GM19035 (cell line): ENCODE measurements at regions not wholly inside any gene's neighbourhood (a gene's known extent, or its start where the extent isn't known, plus 50 kb on each side); places are given as distances from the start of the nearest gene placed in this dataset.
"Not testable (repeated sequence)": the region's sequence is repeated elsewhere in the genome, so short reads cannot be mapped to it uniquely, and the experiment has no call there.

Source experiments
- ATAC-seq: cut with Tn5 transposase; IDR thresholded peaks from one replicate; pipeline ENCODE4 v1.9.1; 2021; ENCODE audit not compliant: unreplicated experiment

DNA sequence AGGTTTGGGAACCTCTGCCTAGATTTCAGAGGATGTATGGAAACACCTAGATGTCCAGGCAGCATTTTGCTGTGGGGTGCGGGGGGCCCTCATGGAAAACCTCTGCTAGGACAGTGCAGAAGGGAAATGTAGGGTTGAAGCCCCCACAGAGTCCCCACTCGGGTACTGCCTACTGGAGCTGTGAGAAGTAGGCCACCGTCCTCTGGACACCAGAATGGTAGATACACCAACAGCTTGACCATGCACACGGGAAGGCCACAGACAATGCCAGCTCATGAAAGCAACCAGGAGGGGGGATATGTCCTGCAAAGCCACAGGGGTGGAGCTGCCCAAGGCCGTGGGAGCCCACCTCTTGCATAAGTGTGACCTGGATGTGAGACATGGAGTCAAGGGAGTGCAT is 1336.5 kb downstream of the SPATA31A7 start:
- not testable (repeated sequence) for ATAC-seq

DNA sequence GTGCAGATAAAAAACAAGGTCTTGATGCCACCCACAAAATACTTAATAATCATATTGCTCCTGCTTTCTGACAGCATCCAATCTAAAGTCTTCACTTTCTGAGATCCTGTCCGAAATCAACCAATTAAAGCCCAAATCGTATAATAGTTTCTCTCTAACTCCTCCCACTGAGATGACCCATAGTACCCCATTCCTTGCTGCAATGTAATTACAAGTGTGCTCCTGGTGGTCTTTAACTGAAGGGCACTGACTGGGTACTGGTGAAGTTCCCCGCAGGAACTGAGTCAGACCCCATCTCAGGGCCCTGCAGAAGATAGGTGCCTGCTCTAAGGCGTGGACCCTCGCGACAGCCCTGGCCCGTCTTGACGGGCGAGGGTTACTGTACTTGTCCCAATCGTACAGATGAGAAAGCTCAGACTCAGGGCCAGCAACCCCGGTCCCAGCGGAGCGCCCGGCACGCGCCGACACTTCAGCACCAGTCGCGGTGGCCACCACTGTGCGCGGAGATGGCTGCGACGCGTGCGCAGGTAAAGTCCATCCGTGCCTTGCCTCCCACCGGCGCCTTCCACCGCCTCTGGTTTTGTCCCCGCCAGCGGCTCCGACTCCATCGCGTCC is 1342.4 kb downstream of the SPATA31A7 start:
- ATAC-seq: not testable (repeated sequence)

DNA sequence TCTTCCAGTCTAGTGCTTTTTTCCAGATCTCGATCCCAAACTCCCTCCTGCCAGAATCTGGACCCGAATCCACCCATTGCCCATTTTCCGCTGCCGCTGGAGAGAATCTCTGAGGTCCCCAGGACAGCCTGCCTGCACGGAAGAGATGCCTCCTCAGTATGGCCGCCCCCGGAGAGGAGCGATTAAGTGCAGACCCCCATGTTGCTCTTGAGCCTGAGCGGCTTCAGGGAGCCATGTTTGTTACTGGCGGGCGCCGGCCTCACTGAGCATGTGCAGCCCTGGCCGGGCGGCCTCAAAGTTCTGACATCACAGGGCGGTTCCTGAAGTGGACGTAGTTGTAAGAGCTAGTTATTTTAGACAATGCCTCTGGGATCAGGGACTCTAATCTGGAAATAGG is 1342.9 kb downstream of the SPATA31A7 start:
- ATAC-seq: not testable (repeated sequence)

GRCh38 chr9:62550539-62550938 is 1360.7 kb downstream of the SPATA31A7 start:
- peak; percentile 69 for ATAC-seq

- ATAC-seq: not testable (repeated sequence)
Measured at GRCh38 chr9:62560603-62561002, 1370.8 kb downstream of the SPATA31A7 start.

GRCh38 chr9:62565132-62565531 is 1375.3 kb downstream of the SPATA31A7 start:
- ATAC-seq: not testable (repeated sequence)

- ATAC-seq: not testable (repeated sequence)
Measured at GRCh38 chr9:62566430-62566829, 1376.6 kb downstream of the SPATA31A7 start.

DNA sequence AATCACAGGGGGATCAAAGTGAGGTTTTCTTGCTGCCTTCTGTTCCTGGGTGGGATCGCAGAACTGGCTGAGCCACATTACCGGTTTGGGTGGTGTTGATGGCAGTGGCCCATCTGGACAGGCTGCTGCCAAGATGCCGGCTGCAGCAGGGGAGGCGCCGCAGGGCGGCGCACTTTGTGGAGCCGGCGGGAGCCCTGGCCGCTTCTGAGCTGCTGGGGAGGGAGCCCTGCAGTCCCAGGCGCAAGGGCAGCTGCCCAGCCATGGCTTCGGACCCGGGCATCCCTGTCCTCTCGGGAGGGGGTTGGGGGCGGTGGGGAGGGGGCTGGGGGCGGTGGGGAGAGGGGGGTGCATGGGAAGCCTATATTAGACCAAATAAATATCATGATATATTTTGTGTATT is 1407.3 kb downstream of the SPATA31A7 start:
- not testable (repeated sequence) for ATAC-seq
